PC-3 (cell line): ENCODE measurements at regions not wholly inside any gene's neighbourhood (a gene's known extent, or its start where the extent isn't known, plus 50 kb on each side); places are given as distances from the start of the nearest gene placed in this dataset.

Source experiments
- CTCF ChIP-seq: fragments of 300-600 bp; sonication (generic); conservative IDR thresholded peaks from 2 replicates; pipeline ENCODE4 v1.5.1; 2017; ENCODE audit warnings: antibody characterized with exemption, low read depth, mild to moderate bottlenecking, low read length
- EZH2 ChIP-seq: fragments of 300-600 bp; sonication (generic); IDR thresholded peaks from one replicate; pipeline ENCODE4 v1.6.1; 2017; ENCODE audit warnings: antibody characterized with exemption, mild to moderate bottlenecking, low read length; ENCODE audit not compliant: unreplicated experiment
- EZH2phosphoT487 ChIP-seq: fragments of 300-600 bp; sonication (generic); IDR thresholded peaks from 2 replicates; pipeline ENCODE4 v1.6.1; 2018; ENCODE audit warnings: mild to moderate bottlenecking, antibody characterized with exemption, low read length, borderline replicate concordance

GRCh38 chr15:96075895-96076294, 254.6 kb upstream of the NR2F2 start:
- no peak for TF ChIP-seq CTCF
- no peak for TF ChIP-seq EZH2
- TF ChIP-seq EZH2phosphoT487 = no peak
